ENCODE measurements at regions not wholly inside any gene's neighbourhood (a gene's known extent, or its start where the extent isn't known, plus 50 kb on each side); places are given as distances from the start of the nearest gene placed in this dataset.

GRCh38 chr13:39957868-39958677 is 302.6 kb downstream of the COG6 start:
- DNase-seq (ENCODE audit: low spot score) = no peak
- TF ChIP-seq, protein P1, sequence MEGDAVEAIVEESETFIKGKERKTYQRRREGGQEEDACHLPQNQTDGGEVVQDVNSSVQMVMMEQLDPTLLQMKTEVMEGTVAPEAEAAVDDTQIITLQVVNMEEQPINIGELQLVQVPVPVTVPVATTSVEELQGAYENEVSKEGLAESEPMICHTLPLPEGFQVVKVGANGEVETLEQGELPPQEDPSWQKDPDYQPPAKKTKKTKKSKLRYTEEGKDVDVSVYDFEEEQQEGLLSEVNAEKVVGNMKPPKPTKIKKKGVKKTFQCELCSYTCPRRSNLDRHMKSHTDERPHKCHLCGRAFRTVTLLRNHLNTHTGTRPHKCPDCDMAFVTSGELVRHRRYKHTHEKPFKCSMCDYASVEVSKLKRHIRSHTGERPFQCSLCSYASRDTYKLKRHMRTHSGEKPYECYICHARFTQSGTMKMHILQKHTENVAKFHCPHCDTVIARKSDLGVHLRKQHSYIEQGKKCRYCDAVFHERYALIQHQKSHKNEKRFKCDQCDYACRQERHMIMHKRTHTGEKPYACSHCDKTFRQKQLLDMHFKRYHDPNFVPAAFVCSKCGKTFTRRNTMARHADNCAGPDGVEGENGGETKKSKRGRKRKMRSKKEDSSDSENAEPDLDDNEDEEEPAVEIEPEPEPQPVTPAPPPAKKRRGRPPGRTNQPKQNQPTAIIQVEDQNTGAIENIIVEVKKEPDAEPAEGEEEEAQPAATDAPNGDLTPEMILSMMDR (IDR thresholded peaks at IDR 0.05; ENCODE audit: extremely low read depth, missing control alignments) = no peak

DNA sequence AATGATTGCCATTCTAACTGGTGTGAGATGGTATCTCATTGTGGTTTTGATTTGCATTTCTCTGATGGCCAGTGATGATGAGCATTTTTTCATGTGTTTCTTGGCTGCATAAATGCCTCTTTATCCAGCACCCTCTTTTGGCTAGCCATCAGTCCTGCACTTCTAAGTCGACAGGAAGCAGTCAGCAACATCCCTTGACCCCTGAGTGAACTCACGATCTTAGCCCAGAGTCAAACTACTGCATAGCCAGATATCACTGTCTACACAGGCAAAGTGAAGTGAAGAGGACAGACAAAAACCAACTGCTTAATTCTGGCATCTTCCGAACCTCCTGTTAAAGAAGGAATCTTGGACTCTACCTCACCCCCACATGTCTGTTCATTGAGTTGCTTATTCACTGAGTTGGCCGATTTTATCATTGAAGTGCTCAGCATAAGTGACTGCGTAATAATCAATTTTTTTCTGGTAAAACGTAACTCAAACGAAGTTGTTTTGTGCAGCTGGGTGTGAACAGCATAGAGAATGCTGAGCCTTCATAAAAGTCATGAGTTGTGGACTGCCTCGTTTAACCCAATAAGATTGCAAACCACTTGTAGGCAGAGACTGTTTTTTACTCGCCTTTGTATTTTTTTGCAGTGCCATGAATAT is 304.2 kb downstream of the COG6 start:
- TF ChIP-seq, protein P1 (IDR thresholded peaks at IDR 0.05; ENCODE audit: extremely low read depth, missing control alignments) = no peak
- DNase-seq (ENCODE audit: low spot score) = no peak

GRCh38 chr13:39960191-39960590 is 304.7 kb downstream of the COG6 start:
- TF ChIP-seq, protein P1 (IDR thresholded peaks at IDR 0.05; ENCODE audit: extremely low read depth, missing control alignments) = no peak
- no peak for DNase-seq (ENCODE audit: low spot score)

DNA sequence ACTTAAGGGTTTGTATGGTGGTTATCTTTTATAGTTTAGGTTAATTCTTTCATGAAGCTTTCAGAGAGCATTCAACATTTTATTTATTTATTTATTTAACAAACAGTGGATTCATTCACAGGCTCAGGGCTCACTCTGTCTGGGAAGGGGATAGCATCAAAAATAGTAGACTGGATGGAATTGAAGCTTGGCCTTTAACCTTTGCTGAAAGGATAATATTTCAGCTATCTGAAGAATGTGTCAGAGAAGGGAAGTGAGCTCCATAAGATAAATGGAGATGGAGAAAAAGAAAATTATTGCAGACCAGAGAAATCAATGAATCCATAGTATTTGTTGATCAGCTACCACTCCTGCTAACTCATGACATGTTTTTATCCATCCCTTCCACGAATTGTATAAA is 305.6 kb downstream of the COG6 start:
- TF ChIP-seq, protein P1 (IDR thresholded peaks at IDR 0.05; ENCODE audit: extremely low read depth, missing control alignments) = no peak
- DNase-seq (ENCODE audit: low spot score) = no peak

DNA sequence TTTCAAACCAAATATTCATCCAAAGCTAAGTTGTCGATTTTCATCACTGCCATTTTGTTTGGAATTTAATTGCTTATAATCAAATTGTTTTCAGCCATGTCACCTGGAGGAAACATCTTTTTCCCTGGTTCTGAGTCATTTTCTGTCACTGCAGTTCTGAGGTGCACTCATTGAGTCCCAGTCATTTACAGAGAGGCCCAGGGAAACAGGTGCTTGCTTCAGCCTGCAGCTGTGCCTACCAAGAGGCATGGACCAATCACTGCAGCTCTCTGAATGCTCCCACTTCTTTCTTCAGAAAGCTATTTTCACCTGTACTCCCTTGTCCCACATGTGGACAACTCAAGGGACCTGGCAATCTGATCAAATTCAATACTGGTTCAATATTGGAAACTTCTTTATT is 308.1 kb downstream of the COG6 start:
- TF ChIP-seq, protein P1 (IDR thresholded peaks at IDR 0.05; ENCODE audit: extremely low read depth, missing control alignments) = no peak

DNA sequence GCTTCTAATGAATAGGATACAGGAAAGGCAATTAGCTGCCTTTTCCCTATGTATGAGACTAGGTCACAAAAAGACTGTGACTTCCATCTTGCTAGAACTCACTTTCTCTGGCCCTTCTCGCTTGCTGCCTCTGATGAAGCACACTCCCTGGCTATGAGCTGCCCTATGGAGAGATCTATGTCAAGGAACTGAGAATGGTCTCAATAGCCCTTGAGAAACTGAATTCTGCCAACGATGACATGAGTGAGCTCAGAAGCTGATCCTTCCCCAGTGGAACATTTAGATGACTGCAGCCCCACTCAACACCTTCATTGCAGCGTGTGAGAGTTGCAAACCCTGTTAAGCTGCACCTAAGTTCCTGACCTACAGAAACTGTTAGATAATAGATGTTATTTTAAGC is 309.8 kb downstream of the COG6 start:
- TF ChIP-seq, protein P1 (IDR thresholded peaks at IDR 0.05; ENCODE audit: extremely low read depth, missing control alignments) = no peak
- DNase-seq (ENCODE audit: low spot score) = no peak

More for the DNA sequence above, 308.1 kb downstream of the COG6 start:
- no peak for DNase-seq (ENCODE audit: low spot score)

GRCh38 chr13:39967199-39967959 is 311.9 kb downstream of the COG6 start:
- DNase-seq (ENCODE audit: low spot score) = no peak
- TF ChIP-seq, protein P1 (IDR thresholded peaks at IDR 0.05; ENCODE audit: extremely low read depth, missing control alignments) = no peak

Measured in GM20000 (cell line).